HG02884 (cell line): ENCODE measurements at regions not wholly inside any gene's neighbourhood (a gene's known extent, or its start where the extent isn't known, plus 50 kb on each side); places are given as distances from the start of the nearest gene placed in this dataset.

Source experiments
- ATAC-seq: cut with Tn5 transposase; IDR thresholded peaks from one replicate; pipeline ENCODE4 v1.9.1; 2021; ENCODE audit warnings: mild to moderate bottlenecking, moderate library complexity; ENCODE audit not compliant: unreplicated experiment

- no peak for ATAC-seq
Observed at GRCh38 chr7:106166651-106167342, 54.7 kb upstream of the SYPL1 start.

- no peak for ATAC-seq
Observed at GRCh38 chr7:106165337-106165736, 53.2 kb upstream of the SYPL1 start.

GRCh38 chr7:106163257-106163656, 51.1 kb upstream of the SYPL1 start:
- no peak for ATAC-seq
